GM13977 (cell line): ENCODE measurements at regions not wholly inside any gene's neighbourhood (a gene's known extent, or its start where the extent isn't known, plus 50 kb on each side); places are given as distances from the start of the nearest gene placed in this dataset.

Experiments used
- DNase-seq: peaks from one replicate; pipeline ENCODE4 v3.0.0; 2012; ENCODE audit warnings: low spot score
- CTCF ChIP-seq: IDR thresholded peaks from 2 replicates; pipeline ENCODE4 v1.5.1; 2012; ENCODE audit warnings: mild to moderate bottlenecking, control low read depth; ENCODE audit not compliant: insufficient read depth; ENCODE audit errors: extremely low read depth, missing control alignments
- in situ Hi-C: fragments of 300-500 bp; cut with MboI; formaldehyde crosslinking; loops from one replicate; pipeline ENCODE4 v1.12.0; 2022; ENCODE audit warnings: low sequenced_read_pairs, low pct_unique_long_range_greater_than_20kb, mixed read lengths, inconsistent platforms; ENCODE audit not compliant: unreplicated experiment

- in situ Hi-C loops: no loop called here
- DNase-seq: no peak
- no peak for TF ChIP-seq CTCF
Measured at GRCh38 chr18:30454920-30455319, 587.6 kb downstream of the DSC3 start.

GRCh38 chr18:30451981-30452380 lies 590.6 kb downstream of the DSC3 start:
- in situ Hi-C loops: no loop called here
- DNase-seq: no peak
- no peak for TF ChIP-seq CTCF

- TF ChIP-seq CTCF: no peak
- no peak for DNase-seq
- in situ Hi-C loops: no loop called here
Measured at GRCh38 chr18:30450927-30451326, 591.6 kb downstream of the DSC3 start.

GRCh38 chr18:30446605-30447004 lies 595.9 kb downstream of the DSC3 start:
- in situ Hi-C loops: no loop called here
- no peak for TF ChIP-seq CTCF
- no peak for DNase-seq

- TF ChIP-seq CTCF: no peak
- in situ Hi-C loops: no loop called here
- DNase-seq: no peak
Measured at GRCh38 chr18:30444544-30444943, 598.0 kb downstream of the DSC3 start.

- in situ Hi-C loops: no loop called here
Measured at GRCh38 chr18:30440351-30440750, 602.2 kb downstream of the DSC3 start.

More at GRCh38 chr18:30440351-30440750, 602.2 kb downstream of the DSC3 start:
- TF ChIP-seq CTCF: no peak
- no peak for DNase-seq
